Neutrophil (primary cell): ENCODE measurements at regions not wholly inside any gene's neighbourhood (a gene's known extent, or its start where the extent isn't known, plus 50 kb on each side); places are given as distances from the start of the nearest gene placed in this dataset.
"Not testable (repeated sequence)": the region's sequence is repeated elsewhere in the genome, so short reads cannot be mapped to it uniquely, and the experiment has no call there.

Experiments used
- H3K27ac ChIP-seq: fragments of 200-600 bp; sonication (generic); 2 replicates; pipeline ENCODE4 v1.5.1; 2016; ENCODE audit warnings: mild to moderate bottlenecking, moderate library complexity
- H3K27me3 ChIP-seq: fragments of 200-600 bp; sonication (generic); 2 replicates; pipeline ENCODE4 v1.6.0; 2016; ENCODE audit warnings: mild to moderate bottlenecking
- H3K36me3 ChIP-seq: fragments of 200-600 bp; sonication (generic); 2 replicates; pipeline ENCODE4 v1.5.1; 2017
- H3K4me1 ChIP-seq, 2 experiments: fragments of 200-600 bp in 1 of 2; sonication (generic) in 1 of 2; 1 replicate in 1 of 2; 2 replicates in 1 of 2; pipeline versions ENCODE4 v1.5.1 to v1.6.1; 2013 to 2016; ENCODE audit warnings: low read depth in 1 of 2, low read length in 1 of 2, mild to moderate bottlenecking in 1 of 2, moderate library complexity in 1 of 2; ENCODE audit not compliant: control insufficient read depth in 1 of 2, insufficient read depth in 1 of 2
- H3K4me3 ChIP-seq, 2 experiments: fragments of 200-600 bp in 1 of 2; sonication (generic) in 1 of 2; 1 replicate in 1 of 2; 2 replicates in 1 of 2; pipeline ENCODE4 v1.5.1; 2013 to 2016; ENCODE audit warnings: low read depth in 1 of 2, low read length in 1 of 2, mild to moderate bottlenecking in 1 of 2, moderate library complexity in 1 of 2
- H3K9me3 ChIP-seq: fragments of 200-600 bp; sonication (generic); 2 replicates; pipeline ENCODE4 v1.5.1; 2016
- TF ChIP-seq, protein P1 (sequence below): fragments of 200-600 bp; sonication (generic); IDR thresholded peaks from 2 replicates; pipeline ENCODE4 v1.5.1; 2016; ENCODE audit warnings: antibody characterized with exemption

DNA sequence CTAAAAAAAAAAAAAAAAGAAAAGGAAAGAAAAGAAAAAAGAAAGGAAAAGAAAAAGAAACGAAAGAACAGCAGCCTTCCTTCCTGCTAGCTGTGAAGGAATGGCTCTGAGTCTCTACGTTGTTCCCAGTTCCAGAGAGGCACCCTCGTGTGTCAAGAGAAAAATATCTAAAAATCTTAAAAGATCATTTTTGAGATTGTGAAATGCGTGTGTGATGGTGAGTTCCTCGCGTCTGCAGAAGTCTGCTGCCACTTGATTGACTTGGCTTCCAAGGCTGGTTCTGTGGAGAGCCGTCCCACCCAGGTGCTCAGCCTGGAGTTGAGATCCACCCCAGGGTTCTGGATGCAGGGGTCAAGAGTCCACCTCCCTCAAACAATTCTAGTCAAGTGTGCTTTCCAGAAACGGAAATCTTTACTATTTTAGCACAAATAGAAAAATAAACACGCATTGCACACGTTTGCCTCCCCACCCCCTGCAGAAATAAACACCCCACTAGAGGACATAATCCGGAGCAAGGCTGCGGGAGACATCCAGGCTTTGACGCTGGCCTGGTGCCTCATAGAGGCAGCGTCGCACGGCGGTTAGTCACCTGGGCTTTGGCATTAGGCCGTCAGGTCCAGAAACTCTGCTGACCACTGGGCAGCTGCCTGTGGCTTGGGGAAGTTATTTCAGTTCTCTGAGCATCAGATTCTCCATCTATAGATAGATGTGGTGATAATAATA, 265.4 kb downstream of the FAM43A start:
- Histone ChIP-seq H3K36me3 (no peaks in the 10 kb centered on the region), H3K4me1 (peaks cover 0 to 5% of the 10 kb centered on the region in 2 experiments), H3K9me3 (no peaks in the 10 kb centered on the region), H3K4me3 (no peak overlapping the region), H3K27ac (no peak overlapping the region), H3K27me3 (no peaks in the 10 kb centered on the region)
- TF ChIP-seq, protein P1, sequence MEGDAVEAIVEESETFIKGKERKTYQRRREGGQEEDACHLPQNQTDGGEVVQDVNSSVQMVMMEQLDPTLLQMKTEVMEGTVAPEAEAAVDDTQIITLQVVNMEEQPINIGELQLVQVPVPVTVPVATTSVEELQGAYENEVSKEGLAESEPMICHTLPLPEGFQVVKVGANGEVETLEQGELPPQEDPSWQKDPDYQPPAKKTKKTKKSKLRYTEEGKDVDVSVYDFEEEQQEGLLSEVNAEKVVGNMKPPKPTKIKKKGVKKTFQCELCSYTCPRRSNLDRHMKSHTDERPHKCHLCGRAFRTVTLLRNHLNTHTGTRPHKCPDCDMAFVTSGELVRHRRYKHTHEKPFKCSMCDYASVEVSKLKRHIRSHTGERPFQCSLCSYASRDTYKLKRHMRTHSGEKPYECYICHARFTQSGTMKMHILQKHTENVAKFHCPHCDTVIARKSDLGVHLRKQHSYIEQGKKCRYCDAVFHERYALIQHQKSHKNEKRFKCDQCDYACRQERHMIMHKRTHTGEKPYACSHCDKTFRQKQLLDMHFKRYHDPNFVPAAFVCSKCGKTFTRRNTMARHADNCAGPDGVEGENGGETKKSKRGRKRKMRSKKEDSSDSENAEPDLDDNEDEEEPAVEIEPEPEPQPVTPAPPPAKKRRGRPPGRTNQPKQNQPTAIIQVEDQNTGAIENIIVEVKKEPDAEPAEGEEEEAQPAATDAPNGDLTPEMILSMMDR, result no peak

DNA sequence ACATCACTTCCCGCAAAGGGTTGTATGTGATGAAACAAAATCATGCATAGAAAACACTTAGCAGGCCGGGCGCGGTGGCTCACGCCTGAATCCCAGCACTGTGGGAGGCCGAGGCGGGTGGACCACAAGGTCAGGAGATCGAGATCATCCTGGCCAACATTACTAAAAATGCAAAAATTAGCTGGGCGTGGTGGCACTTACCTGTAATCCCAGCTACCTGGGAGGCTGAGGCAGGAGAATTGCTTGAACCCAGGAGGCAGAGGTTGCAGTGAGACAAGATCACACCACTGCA, 265.9 kb downstream of the FAM43A start:
- not testable (repeated sequence) for H3K4me3 ChIP-seq, H3K27me3 ChIP-seq

DNA sequence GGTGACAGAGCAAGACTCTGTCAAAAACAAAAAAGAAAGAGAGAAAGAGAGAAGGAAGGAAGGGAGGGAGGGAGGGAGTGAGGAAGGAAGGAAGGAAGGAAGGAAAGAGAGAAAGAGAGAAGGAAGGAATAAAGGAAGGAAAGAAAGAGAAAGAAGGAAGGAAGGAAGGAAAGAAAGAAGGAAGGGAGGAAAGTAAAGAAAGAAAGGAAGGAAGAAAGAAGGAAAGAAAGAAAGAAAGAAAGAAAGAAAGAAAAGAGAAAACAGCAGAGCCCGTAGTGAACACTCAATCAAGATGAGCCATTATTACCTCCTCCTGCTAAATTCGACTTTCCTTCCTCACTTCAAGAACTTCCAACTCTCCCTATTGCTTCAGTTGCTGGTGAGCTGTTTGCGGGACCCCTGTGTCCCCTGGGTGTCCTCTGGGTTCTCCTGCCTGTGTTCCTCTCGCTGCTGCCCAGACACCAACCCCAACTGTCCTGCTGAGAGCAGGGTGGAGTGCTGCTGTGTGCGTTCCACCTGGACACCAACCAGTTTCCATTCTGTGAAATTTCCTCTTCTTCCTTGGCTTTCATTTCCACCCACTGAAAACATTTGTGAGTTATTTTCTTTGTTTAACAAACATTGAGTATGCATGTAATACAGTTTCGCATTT, 266.4 kb downstream of the FAM43A start:
- Histone ChIP-seq H3K36me3 (no peaks in the 10 kb centered on the region), H3K4me3 (no peak overlapping the region), H3K9me3 (no peaks in the 10 kb centered on the region), H3K27ac (no peak overlapping the region), H3K4me1 (peaks cover 0 to 5% of the 10 kb centered on the region in 2 experiments), H3K27me3 (no peaks in the 10 kb centered on the region)
- TF ChIP-seq, protein P1, result no peak

More for the DNA sequence above, 265.9 kb downstream of the FAM43A start:
- H3K9me3 ChIP-seq, H3K36me3 ChIP-seq, H3K4me1 ChIP-seq, H3K27ac ChIP-seq: not testable (repeated sequence)

DNA sequence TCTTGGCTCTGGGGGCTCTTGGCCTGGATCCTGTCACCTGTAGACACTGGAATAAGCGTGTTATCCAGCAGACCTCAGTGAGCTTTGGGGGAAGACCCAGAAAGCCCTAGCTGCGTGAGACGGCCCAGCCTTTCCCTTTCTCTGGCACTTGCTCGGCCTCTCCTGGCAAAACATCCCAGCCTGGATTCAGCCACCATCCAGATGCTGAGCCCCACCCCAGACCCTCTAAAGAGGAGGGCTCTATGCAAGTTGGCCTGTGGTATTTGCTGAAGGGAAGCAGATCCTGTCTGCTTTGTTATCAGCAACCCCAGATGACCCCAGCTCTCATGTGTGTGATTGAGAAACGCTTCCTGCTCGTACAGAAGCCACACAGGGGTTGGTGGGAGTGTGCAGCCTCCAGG, 267.2 kb downstream of the FAM43A start:
- Histone ChIP-seq H3K36me3 (no peaks in the 10 kb centered on the region), H3K27ac (no peak overlapping the region), H3K27me3 (no peaks in the 10 kb centered on the region), H3K9me3 (no peaks in the 10 kb centered on the region), H3K4me1 (peaks cover 0 to 5% of the 10 kb centered on the region in 2 experiments), H3K4me3 (no peak overlapping the region)
- TF ChIP-seq, protein P1, result no peak

DNA sequence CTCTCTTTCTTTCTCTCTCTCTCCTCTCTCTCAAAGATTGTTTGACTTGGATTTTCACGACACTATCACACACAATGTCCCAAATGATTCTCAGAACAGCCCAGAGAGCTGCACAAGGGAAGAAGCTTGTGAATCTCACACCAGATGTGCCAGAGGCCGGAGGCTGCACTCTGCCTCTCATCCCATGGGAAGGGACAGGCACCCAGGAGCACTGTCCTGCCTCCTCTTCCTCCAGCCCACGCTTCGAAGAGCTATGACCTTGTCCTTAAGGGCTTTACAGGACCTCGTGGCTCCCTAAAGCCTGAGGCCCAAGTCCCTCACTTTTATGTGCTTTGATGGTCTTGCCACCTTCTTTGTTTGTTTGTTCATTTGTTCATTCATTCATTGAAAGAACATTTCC, 267.6 kb downstream of the FAM43A start:
- Histone ChIP-seq H3K9me3 (no peaks in the 10 kb centered on the region), H3K36me3 (no peaks in the 10 kb centered on the region), H3K27ac (no peak overlapping the region), H3K4me1 (peaks cover 0 to 5% of the 10 kb centered on the region in 2 experiments), H3K27me3 (no peaks in the 10 kb centered on the region), H3K4me3 (no peak overlapping the region)
- TF ChIP-seq, protein P1, result no peak

DNA sequence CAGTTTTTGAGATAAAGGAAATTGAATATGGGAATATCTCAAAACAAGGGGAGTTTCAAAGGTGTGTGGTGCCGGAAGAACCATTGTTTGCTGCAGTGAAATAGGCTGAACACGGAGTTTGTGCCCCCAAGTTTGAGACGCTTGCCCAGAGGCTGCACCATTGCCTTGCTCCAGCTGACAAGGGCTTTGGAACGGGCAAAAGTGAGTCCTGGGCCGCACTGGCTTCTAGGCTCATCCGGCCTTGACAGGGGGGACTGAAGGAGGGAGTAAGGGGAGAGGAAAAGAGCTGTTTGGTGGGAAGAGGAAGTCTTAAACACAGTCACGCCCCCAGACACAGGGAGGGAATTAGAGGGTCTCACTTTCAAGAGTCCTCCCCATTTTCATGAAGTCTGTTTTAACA, 269.9 kb downstream of the FAM43A start:
- no peaks in the 10 kb centered on the region for H3K9me3 ChIP-seq
- no peak overlapping the region for H3K4me3 ChIP-seq
- H3K27me3 ChIP-seq, result no peaks in the 10 kb centered on the region
- no peaks in the 10 kb centered on the region for H3K36me3 ChIP-seq
- TF ChIP-seq, protein P1, result no peak
- peaks cover 0 to 5% of the 10 kb centered on the region in 2 experiments for H3K4me1 ChIP-seq
- no peak overlapping the region for H3K27ac ChIP-seq
